Panc1 (cell line): ENCODE measurements at regions not wholly inside any gene's neighbourhood (a gene's known extent, or its start where the extent isn't known, plus 50 kb on each side); places are given as distances from the start of the nearest gene placed in this dataset.

Source experiments
- ATAC-seq: fragments of 200-7000 bp; cut with Tn5 transposase; 2 replicates; pipeline ENCODE4 v1.9.1; 2020; ENCODE audit warnings: mild to moderate bottlenecking, moderate library complexity
- BruUV-seq: library from RNA; stranded (reverse); fragments of 400-500 nt; replicated peaks from 2 replicates; lab custom pipeline; 2021; lab: Mats Ljungman, UMichigan
- CTCF ChIA-PET: fragments of 300-600 bp; sonication (Branson Sonifier 250); formaldehyde crosslinking; loops from one replicate; lab custom pipeline; 2022; ENCODE audit warnings: antibody characterized with exemption; lab: Charles Lee
- POLR2A ChIA-PET: fragments of 300-600 bp; sonication (Branson Sonifier 250); formaldehyde crosslinking; loops from one replicate; lab custom pipeline; 2022; ENCODE audit warnings: antibody characterized with exemption; lab: Charles Lee
- DNase-seq: peaks from one replicate; pipeline ENCODE4 v3.0.0-alpha.2; 2010; ENCODE audit warnings: low read depth, low spot score
- H3K27ac ChIP-seq: 2 replicates; pipeline ENCODE4 v1.5.1; 2011; ENCODE audit warnings: mild to moderate bottlenecking, low read length, inconsistent platforms
- H3K27me3 ChIP-seq: fragments of 200-500 bp; sonication (Bioruptor generic); 2 replicates; pipeline ENCODE4 v1.6.0; 2014; ENCODE audit warnings: low read length, inconsistent platforms; ENCODE audit not compliant: control insufficient read depth, insufficient read depth
- H3K36me3 ChIP-seq: fragments of 200-500 bp; sonication (Bioruptor generic); 2 replicates; pipeline ENCODE4 v1.5.1; 2014; ENCODE audit warnings: inconsistent platforms, mild to moderate bottlenecking, low read length, moderate library complexity; ENCODE audit not compliant: control insufficient read depth, insufficient read depth
- H3K4me1 ChIP-seq: 2 replicates; pipeline ENCODE4 v1.5.1; 2011; ENCODE audit warnings: inconsistent platforms, mild to moderate bottlenecking, low read length, moderate library complexity; ENCODE audit not compliant: control insufficient read depth, insufficient read depth
- H3K4me3 ChIP-seq, 2 experiments: 2 replicates each; pipeline ENCODE4 v1.5.1; 2011 to 2012; ENCODE audit warnings: low read depth in 2 of 2, low read length in 2 of 2, mild to moderate bottlenecking in 2 of 2, inconsistent platforms in 1 of 2, moderate library complexity in 1 of 2
- H3K9me3 ChIP-seq: fragments of 200-500 bp; sonication (Bioruptor generic); 2 replicates; pipeline ENCODE4 v1.5.1; 2014; ENCODE audit warnings: low read depth, mild to moderate bottlenecking, inconsistent platforms, low read length, moderate library complexity; ENCODE audit not compliant: control insufficient read depth, insufficient read depth
- POLR2AphosphoS5 ChIP-seq: IDR thresholded peaks from 2 replicates; pipeline ENCODE4 v1.6.1; 2012; ENCODE audit warnings: mild to moderate bottlenecking, low read depth, low read length, moderate library complexity
- SIN3A ChIP-seq: IDR thresholded peaks from 2 replicates; pipeline ENCODE4 v1.6.1; 2012; ENCODE audit warnings: low read depth, mild to moderate bottlenecking, low read length, moderate library complexity, borderline replicate concordance; ENCODE audit not compliant: insufficient read depth
- TCF7L2 ChIP-seq: IDR thresholded peaks from 2 replicates; pipeline ENCODE4 v1.6.1; 2011; ENCODE audit warnings: mild to moderate bottlenecking, low read depth, low read length, inconsistent platforms
- in situ Hi-C: cut with HindIII; loops from 2 replicates; pipeline ENCODE4 v1.10.0; 2016; ENCODE audit warnings: low sequenced_read_pairs, low pct_unique_long_range_greater_than_20kb
- intact Hi-C: fragments of 100-400 bp; cut with micrococcal nuclease; formaldehyde crosslinking; loops from one replicate; pipeline ENCODE4 v1.10.0; 2022; ENCODE audit not compliant: unreplicated experiment
- TF ChIP-seq, protein P1 (sequence below), 2 experiments: IDR thresholded peaks; 2 replicates each; pipeline ENCODE4 v1.6.1; 2011 to 2012; ENCODE audit warnings: low read depth in 2 of 2, control low read depth in 1 of 2, low read length in 1 of 2, mild to moderate bottlenecking in 1 of 2, moderate library complexity in 1 of 2; ENCODE audit not compliant: insufficient read depth in 1 of 2
- TF ChIP-seq, protein P2 (sequence below): fragments of 450-650 bp; IDR thresholded peaks from 2 replicates; pipeline ENCODE4 v1.5.1; 2017; ENCODE audit warnings: mild to moderate bottlenecking

DNA sequence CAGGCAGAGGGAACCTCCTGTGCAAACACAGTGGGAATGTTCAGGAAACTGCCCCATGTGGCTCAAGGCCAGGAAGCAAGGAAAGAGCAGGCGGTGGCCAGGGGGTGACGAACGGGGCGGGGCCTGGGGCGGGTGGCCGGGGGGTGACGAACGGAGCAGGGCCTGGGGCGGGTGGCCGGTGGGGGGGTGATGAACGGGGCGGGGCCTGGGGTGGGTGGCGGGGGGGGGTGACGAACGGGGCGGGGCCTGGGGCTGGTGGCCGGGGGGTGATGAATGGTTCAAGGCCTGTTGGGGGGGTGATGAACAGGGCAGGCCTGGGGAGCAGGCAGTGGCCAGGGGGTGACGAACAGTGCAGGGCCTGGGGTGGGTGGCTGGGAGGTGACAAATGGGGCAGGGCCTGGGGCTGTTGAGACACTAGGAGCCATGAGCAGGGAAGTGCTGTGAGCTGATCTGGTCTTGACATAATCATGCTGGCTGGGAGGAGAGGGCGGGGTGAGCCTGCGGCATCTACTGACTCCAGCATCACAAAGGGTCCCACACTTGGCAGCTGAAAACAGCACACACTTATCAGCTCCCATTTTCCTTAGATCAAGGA is 62.7 kb upstream of the FBRSL1 start:
- CTCF ChIA-PET: no interaction called here
- peaks cover 10% of the 10 kb centered on the region for H3K4me1 ChIP-seq
- in situ Hi-C loops: no loop called here
- no peak for DNase-seq
- no peaks in the 10 kb centered on the region for H3K36me3 ChIP-seq
- POLR2A ChIA-PET: interaction anchor here (0.5 kb wide), 1 partner anchor 293 kb away, joined by 11 read pairs; no protein-coding TSS in a partner anchor
- intact Hi-C loops: no loop called here
- BruUV-seq: no TSS peak
- no peak for TF ChIP-seq SIN3A
- TF ChIP-seq, protein P1, sequence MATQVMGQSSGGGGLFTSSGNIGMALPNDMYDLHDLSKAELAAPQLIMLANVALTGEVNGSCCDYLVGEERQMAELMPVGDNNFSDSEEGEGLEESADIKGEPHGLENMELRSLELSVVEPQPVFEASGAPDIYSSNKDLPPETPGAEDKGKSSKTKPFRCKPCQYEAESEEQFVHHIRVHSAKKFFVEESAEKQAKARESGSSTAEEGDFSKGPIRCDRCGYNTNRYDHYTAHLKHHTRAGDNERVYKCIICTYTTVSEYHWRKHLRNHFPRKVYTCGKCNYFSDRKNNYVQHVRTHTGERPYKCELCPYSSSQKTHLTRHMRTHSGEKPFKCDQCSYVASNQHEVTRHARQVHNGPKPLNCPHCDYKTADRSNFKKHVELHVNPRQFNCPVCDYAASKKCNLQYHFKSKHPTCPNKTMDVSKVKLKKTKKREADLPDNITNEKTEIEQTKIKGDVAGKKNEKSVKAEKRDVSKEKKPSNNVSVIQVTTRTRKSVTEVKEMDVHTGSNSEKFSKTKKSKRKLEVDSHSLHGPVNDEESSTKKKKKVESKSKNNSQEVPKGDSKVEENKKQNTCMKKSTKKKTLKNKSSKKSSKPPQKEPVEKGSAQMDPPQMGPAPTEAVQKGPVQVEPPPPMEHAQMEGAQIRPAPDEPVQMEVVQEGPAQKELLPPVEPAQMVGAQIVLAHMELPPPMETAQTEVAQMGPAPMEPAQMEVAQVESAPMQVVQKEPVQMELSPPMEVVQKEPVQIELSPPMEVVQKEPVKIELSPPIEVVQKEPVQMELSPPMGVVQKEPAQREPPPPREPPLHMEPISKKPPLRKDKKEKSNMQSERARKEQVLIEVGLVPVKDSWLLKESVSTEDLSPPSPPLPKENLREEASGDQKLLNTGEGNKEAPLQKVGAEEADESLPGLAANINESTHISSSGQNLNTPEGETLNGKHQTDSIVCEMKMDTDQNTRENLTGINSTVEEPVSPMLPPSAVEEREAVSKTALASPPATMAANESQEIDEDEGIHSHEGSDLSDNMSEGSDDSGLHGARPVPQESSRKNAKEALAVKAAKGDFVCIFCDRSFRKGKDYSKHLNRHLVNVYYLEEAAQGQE (IDR thresholded peaks at IDR 0.05; ENCODE audit: insufficient read depth in 1 of 2, low read depth in 2 of 2, low read length in 1 of 2): no peak
- no peak for TF ChIP-seq POLR2AphosphoS5
- no peak for TF ChIP-seq TCF7L2
- TF ChIP-seq, protein P2, sequence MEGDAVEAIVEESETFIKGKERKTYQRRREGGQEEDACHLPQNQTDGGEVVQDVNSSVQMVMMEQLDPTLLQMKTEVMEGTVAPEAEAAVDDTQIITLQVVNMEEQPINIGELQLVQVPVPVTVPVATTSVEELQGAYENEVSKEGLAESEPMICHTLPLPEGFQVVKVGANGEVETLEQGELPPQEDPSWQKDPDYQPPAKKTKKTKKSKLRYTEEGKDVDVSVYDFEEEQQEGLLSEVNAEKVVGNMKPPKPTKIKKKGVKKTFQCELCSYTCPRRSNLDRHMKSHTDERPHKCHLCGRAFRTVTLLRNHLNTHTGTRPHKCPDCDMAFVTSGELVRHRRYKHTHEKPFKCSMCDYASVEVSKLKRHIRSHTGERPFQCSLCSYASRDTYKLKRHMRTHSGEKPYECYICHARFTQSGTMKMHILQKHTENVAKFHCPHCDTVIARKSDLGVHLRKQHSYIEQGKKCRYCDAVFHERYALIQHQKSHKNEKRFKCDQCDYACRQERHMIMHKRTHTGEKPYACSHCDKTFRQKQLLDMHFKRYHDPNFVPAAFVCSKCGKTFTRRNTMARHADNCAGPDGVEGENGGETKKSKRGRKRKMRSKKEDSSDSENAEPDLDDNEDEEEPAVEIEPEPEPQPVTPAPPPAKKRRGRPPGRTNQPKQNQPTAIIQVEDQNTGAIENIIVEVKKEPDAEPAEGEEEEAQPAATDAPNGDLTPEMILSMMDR: no peak
- no peaks in the 10 kb centered on the region for H3K27me3 ChIP-seq
- ATAC-seq: no peak
- H3K9me3 ChIP-seq: no peaks in the 10 kb centered on the region
- no peak overlapping the region for H3K4me3 ChIP-seq
- H3K27ac ChIP-seq: no peak overlapping the region

DNA sequence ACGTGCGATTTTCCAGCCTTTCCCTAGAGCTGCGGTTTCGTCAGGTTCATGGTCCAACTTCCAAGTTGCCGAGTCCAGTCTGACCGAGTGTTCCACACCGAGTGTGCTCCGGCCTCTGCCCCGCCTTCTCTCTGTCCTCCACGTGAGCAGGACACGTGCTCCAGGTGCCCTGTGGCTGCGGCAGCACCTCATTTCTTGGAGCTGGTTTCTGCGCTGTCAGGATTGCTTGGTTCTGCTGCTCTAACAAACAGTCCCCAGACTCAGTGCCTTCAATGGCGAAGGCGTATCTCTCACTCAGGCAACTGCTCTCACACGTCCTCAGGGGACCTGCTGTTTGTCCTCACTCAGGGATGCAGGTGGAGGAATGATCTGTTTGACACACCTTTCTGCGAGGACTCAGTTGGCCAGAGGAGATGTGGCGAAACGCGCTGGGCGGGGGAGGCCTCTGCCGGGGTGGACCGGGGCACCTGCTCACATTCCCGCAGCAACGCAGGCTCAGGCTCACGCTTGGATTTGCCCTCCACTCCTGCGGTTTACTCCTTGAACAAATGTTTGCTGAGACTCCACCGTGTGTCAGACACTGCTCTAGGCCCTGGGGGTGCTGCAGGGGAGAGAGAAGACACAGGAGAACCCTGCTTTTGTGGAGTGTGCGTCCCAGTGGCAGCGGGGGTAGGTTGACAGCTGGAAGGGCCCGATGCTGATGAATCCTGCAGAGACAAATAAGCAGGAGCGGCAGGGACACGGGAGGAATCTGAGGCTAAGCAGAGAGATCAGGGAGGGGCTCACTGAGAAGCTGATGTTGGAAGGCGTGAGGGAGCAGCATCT is 63.4 kb upstream of the FBRSL1 start:
- no peak for ATAC-seq

More for the DNA sequence above, 63.4 kb upstream of the FBRSL1 start:
- no peaks in the 10 kb centered on the region for H3K36me3 ChIP-seq
- BruUV-seq: no TSS peak
- H3K4me3 ChIP-seq: no peak overlapping the region
- CTCF ChIA-PET: no interaction called here
- TF ChIP-seq, protein P2: no peak
- TF ChIP-seq TCF7L2 (no peak), SIN3A (no peak), POLR2AphosphoS5 (no peak)
- TF ChIP-seq, protein P1 (IDR thresholded peaks at IDR 0.05; ENCODE audit: insufficient read depth in 1 of 2, low read depth in 2 of 2, low read length in 1 of 2): no peak
- H3K4me1 ChIP-seq: peaks cover 10% of the 10 kb centered on the region
- no peak for DNase-seq
- in situ Hi-C loops: no loop called here
- POLR2A ChIA-PET: no interaction called here
- no peaks in the 10 kb centered on the region for H3K9me3 ChIP-seq
- H3K27me3 ChIP-seq: no peaks in the 10 kb centered on the region
- intact Hi-C loops: no loop called here
- H3K27ac ChIP-seq: no peak overlapping the region
